ENCODE measurements at regions not wholly inside any gene's neighbourhood (a gene's known extent, or its start where the extent isn't known, plus 50 kb on each side); places are given as distances from the start of the nearest gene placed in this dataset.

DNA sequence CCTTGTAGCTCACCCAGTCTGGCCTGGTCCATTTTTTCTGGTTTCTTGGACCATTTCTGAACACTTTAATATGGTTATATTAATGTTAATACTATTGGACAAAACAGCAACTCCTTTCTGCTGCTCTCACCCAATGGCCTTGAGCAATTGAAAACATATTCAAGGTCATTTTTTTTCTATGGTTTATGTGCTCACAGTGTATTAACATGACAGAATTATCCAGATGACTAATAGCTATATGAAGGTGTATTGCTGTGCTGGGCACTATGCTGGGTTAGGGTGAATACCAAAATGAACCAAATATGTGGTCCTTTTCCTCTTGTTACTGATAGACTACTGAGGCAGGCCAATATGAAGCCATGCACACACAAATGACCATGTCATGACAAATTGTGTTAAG, 591.6 kb upstream of the PLXNA2 start:
- H3K4me1 ChIP-seq (ENCODE audit: control insufficient read depth, insufficient read depth, low read length), result peaks cover 11% of the 10 kb centered on the region
- H3K9me3 ChIP-seq (ENCODE audit: control insufficient read depth in 2 of 2, low read length in 2 of 2), result no peaks in the 10 kb centered on the region
- H3K27ac ChIP-seq (ENCODE audit: low read length), result no peak overlapping the region
- no peaks in the 10 kb centered on the region for H3K27me3 ChIP-seq (ENCODE audit: control insufficient read depth in 1 of 2, insufficient read depth in 2 of 2, low read length in 2 of 2)
- no peaks in the 10 kb centered on the region for H3K36me3 ChIP-seq (ENCODE audit: control insufficient read depth in 2 of 2, insufficient read depth in 2 of 2, low read length in 2 of 2)
- H3K9ac ChIP-seq (ENCODE audit: low read length in 2 of 2), result no peak overlapping the region
- no peak overlapping the region for H3K4me3 ChIP-seq (ENCODE audit: low read length in 2 of 2)

DNA sequence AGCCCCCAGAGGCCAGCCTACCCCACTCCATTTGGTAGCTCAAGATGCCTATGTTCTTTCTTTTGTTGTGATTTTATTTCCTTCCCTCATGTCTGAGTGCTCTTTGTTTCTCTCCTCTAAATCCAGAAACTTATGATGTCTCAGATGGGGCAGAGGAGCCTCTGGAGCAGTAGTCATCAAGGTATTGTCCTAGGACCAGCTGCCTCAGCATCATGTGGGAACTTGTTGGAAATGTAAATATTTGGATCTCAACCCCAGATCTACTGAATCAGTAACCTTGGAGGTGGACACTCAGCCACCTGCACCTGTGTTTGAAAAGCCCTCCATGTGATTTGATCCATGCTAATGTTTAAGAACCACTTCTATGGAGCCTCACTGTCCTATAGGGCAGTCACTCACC, 593.1 kb upstream of the PLXNA2 start:
- no peak overlapping the region for H3K27ac ChIP-seq (ENCODE audit: low read length)
- H3K36me3 ChIP-seq (ENCODE audit: control insufficient read depth in 2 of 2, insufficient read depth in 2 of 2, low read length in 2 of 2), result no peaks in the 10 kb centered on the region
- H3K9ac ChIP-seq (ENCODE audit: low read length in 2 of 2), result no peak overlapping the region
- peaks cover 11% of the 10 kb centered on the region for H3K4me1 ChIP-seq (ENCODE audit: control insufficient read depth, insufficient read depth, low read length)
- no peak overlapping the region for H3K4me3 ChIP-seq (ENCODE audit: low read length in 2 of 2)
- no peaks in the 10 kb centered on the region for H3K9me3 ChIP-seq (ENCODE audit: control insufficient read depth in 2 of 2, low read length in 2 of 2)
- no peaks in the 10 kb centered on the region for H3K27me3 ChIP-seq (ENCODE audit: control insufficient read depth in 1 of 2, insufficient read depth in 2 of 2, low read length in 2 of 2)

DNA sequence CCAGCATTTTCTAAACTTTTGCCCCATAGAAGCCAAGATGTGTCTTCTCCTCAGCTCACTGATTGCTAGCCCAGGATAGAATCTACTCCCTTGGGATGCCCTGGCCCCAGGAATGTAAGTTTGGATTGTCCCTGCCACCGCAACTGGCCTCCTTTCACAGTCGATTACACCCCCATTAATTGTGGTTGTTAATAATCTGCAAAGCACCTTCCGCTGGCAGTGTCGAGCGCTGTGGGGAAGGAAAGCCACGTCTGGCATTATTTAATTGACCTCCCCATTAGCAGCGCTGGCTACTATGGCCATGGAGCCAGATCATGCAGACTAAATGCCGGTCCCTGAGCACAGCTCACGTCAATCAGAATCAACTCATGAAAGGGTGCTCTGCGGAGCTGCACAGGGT, 597.3 kb upstream of the PLXNA2 start:
- Histone ChIP-seq H3K27me3 (ENCODE audit: control insufficient read depth in 1 of 2, insufficient read depth in 2 of 2, low read length in 2 of 2) (no peaks in the 10 kb centered on the region), H3K9ac (ENCODE audit: low read length in 2 of 2) (no peak overlapping the region)

DNA sequence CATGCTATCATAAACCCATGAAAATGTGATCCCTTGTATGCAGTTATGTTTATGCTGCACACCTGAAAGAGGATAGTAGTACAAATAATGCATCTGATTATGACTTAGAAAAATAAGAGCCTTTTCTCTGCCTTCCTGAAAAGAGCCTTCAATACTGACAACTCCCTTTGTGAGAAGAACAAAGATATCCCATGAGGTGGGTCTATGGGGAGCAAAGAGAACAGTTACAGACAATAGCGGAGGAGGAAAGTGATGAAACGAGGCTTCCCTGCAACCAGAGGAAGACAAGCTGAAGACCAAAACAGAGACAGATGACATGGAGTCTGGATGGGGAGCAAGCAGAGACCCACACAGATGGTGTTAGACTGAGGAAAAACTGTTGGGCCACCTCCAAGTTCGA, 598.3 kb upstream of the PLXNA2 start:
- Histone ChIP-seq H3K27ac (ENCODE audit: low read length) (no peak overlapping the region), H3K27me3 (ENCODE audit: control insufficient read depth in 1 of 2, insufficient read depth in 2 of 2, low read length in 2 of 2) (no peaks in the 10 kb centered on the region), H3K9ac (ENCODE audit: low read length in 2 of 2) (no peak overlapping the region), H3K4me1 (ENCODE audit: control insufficient read depth, insufficient read depth, low read length) (no peaks in the 10 kb centered on the region), H3K36me3 (ENCODE audit: control insufficient read depth in 2 of 2, insufficient read depth in 2 of 2, low read length in 2 of 2) (no peaks in the 10 kb centered on the region), H3K9me3 (ENCODE audit: control insufficient read depth in 2 of 2, low read length in 2 of 2) (no peaks in the 10 kb centered on the region), H3K4me3 (ENCODE audit: low read length in 2 of 2) (no peak overlapping the region)

More for the DNA sequence above, 597.3 kb upstream of the PLXNA2 start:
- Histone ChIP-seq H3K4me1 (ENCODE audit: control insufficient read depth, insufficient read depth, low read length) (no peaks in the 10 kb centered on the region), H3K9me3 (ENCODE audit: control insufficient read depth in 2 of 2, low read length in 2 of 2) (no peaks in the 10 kb centered on the region), H3K36me3 (ENCODE audit: control insufficient read depth in 2 of 2, insufficient read depth in 2 of 2, low read length in 2 of 2) (no peaks in the 10 kb centered on the region), H3K27ac (ENCODE audit: low read length) (no peak overlapping the region), H3K4me3 (ENCODE audit: low read length in 2 of 2) (no peak overlapping the region)

- Histone ChIP-seq H3K27me3 (ENCODE audit: control insufficient read depth in 1 of 2, insufficient read depth in 2 of 2, low read length in 2 of 2) (no peaks in the 10 kb centered on the region), H3K36me3 (ENCODE audit: control insufficient read depth in 2 of 2, insufficient read depth in 2 of 2, low read length in 2 of 2) (no peaks in the 10 kb centered on the region), H3K27ac (ENCODE audit: low read length) (no peak overlapping the region), H3K9ac (ENCODE audit: low read length in 2 of 2) (no peak overlapping the region), H3K4me3 (ENCODE audit: low read length in 2 of 2) (no peak overlapping the region), H3K4me1 (ENCODE audit: control insufficient read depth, insufficient read depth, low read length) (no peaks in the 10 kb centered on the region), H3K9me3 (ENCODE audit: control insufficient read depth in 2 of 2, low read length in 2 of 2) (no peaks in the 10 kb centered on the region)
Measured at GRCh38 chr1:208844158-208844557, 600.0 kb upstream of the PLXNA2 start.

DNA sequence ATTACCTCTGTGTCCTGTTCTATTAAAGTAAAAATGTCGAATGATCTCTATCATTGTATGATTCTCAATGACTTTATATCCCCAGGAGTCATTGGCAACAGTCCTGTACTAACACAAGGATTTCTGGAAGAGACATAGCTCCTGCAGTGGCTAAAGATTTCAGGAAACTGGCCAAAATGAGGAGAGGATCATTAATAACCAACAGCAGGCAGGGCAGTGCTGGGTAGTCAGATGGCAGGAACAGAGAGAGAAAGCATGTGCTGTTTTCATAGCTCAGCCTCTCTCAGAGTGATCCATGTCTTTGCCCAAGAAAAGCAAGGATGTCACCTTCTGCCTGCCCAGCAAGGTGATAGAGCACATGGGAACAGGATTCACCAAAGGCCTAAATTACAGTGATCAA, 604.7 kb upstream of the PLXNA2 start:
- H3K4me1 ChIP-seq (ENCODE audit: control insufficient read depth, insufficient read depth, low read length), result no peaks in the 10 kb centered on the region
- H3K27me3 ChIP-seq (ENCODE audit: control insufficient read depth in 1 of 2, insufficient read depth in 2 of 2, low read length in 2 of 2), result no peaks in the 10 kb centered on the region

GRCh38 chr1:208850442-208850841, 606.3 kb upstream of the PLXNA2 start:
- no peaks in the 10 kb centered on the region for H3K4me1 ChIP-seq (ENCODE audit: control insufficient read depth, insufficient read depth, low read length)
- H3K4me3 ChIP-seq (ENCODE audit: low read length in 2 of 2), result no peak overlapping the region
- no peaks in the 10 kb centered on the region for H3K9me3 ChIP-seq (ENCODE audit: control insufficient read depth in 2 of 2, low read length in 2 of 2)
- no peak overlapping the region for H3K9ac ChIP-seq (ENCODE audit: low read length in 2 of 2)
- no peaks in the 10 kb centered on the region for H3K36me3 ChIP-seq (ENCODE audit: control insufficient read depth in 2 of 2, insufficient read depth in 2 of 2, low read length in 2 of 2)
- H3K27ac ChIP-seq (ENCODE audit: low read length), result no peak overlapping the region
- H3K27me3 ChIP-seq (ENCODE audit: control insufficient read depth in 1 of 2, insufficient read depth in 2 of 2, low read length in 2 of 2), result no peaks in the 10 kb centered on the region

More for the DNA sequence above, 604.7 kb upstream of the PLXNA2 start:
- H3K9ac ChIP-seq (ENCODE audit: low read length in 2 of 2), result no peak overlapping the region
- no peak overlapping the region for H3K27ac ChIP-seq (ENCODE audit: low read length)
- H3K36me3 ChIP-seq (ENCODE audit: control insufficient read depth in 2 of 2, insufficient read depth in 2 of 2, low read length in 2 of 2), result no peaks in the 10 kb centered on the region
- no peak overlapping the region for H3K4me3 ChIP-seq (ENCODE audit: low read length in 2 of 2)
- H3K9me3 ChIP-seq (ENCODE audit: control insufficient read depth in 2 of 2, low read length in 2 of 2), result no peaks in the 10 kb centered on the region

DNA sequence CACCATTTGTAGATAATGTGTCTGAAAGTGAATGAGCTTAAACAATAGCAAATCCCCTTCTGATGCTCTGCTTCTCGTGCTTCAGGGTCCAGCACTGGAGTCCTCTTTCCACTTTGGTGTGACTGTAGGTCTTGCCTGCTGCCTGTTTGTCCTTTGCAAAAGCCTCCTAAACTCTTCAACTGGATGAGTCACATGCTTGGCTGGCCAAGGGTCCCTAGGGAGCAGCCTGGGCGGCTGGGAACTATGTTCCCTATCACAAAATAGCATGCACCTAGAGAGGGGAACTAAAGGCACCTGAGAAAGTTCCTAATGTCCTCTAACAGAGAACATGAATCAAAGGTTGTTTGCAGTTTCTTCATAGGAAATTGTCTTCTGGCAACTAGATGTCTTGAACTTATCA, 607.2 kb upstream of the PLXNA2 start:
- Histone ChIP-seq H3K27me3 (ENCODE audit: control insufficient read depth in 1 of 2, insufficient read depth in 2 of 2, low read length in 2 of 2) (no peaks in the 10 kb centered on the region), H3K4me1 (ENCODE audit: control insufficient read depth, insufficient read depth, low read length) (no peaks in the 10 kb centered on the region), H3K27ac (ENCODE audit: low read length) (no peak overlapping the region), H3K9me3 (ENCODE audit: control insufficient read depth in 2 of 2, low read length in 2 of 2) (no peaks in the 10 kb centered on the region), H3K36me3 (ENCODE audit: control insufficient read depth in 2 of 2, insufficient read depth in 2 of 2, low read length in 2 of 2) (no peaks in the 10 kb centered on the region), H3K4me3 (ENCODE audit: low read length in 2 of 2) (no peak overlapping the region), H3K9ac (ENCODE audit: low read length in 2 of 2) (no peak overlapping the region)

- no peak overlapping the region for H3K4me3 ChIP-seq (ENCODE audit: low read length in 2 of 2)
- no peak overlapping the region for H3K27ac ChIP-seq (ENCODE audit: low read length)
Measured at GRCh38 chr1:208852911-208853310, 608.7 kb upstream of the PLXNA2 start.

DNA sequence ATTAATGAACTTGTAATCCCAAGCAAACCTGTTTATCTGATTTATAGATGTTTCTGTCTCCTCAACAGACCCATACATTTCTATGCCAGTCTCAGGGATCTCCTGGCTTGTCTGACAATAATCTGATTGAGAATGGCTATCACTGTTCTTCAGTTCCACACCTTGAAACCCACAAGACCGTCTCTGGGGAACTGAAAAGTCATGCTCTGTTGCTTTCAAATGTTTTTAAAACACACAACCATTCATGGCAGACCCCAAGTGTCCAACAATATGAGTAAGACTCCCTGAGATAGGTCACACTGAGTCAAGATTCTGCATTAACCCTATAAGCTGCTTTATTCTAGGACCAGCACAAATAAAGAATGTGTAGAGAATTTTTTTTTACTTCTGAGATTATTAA, 611.2 kb upstream of the PLXNA2 start:
- Histone ChIP-seq H3K4me1 (ENCODE audit: control insufficient read depth, insufficient read depth, low read length) (no peaks in the 10 kb centered on the region), H3K4me3 (ENCODE audit: low read length in 2 of 2) (no peak overlapping the region), H3K9ac (ENCODE audit: low read length in 2 of 2) (no peak overlapping the region), H3K9me3 (ENCODE audit: control insufficient read depth in 2 of 2, low read length in 2 of 2) (no peaks in the 10 kb centered on the region), H3K27me3 (ENCODE audit: control insufficient read depth in 1 of 2, insufficient read depth in 2 of 2, low read length in 2 of 2) (no peaks in the 10 kb centered on the region), H3K36me3 (ENCODE audit: control insufficient read depth in 2 of 2, insufficient read depth in 2 of 2, low read length in 2 of 2) (no peaks in the 10 kb centered on the region), H3K27ac (ENCODE audit: low read length) (no peak overlapping the region)

More at GRCh38 chr1:208852911-208853310, 608.7 kb upstream of the PLXNA2 start:
- H3K9ac ChIP-seq (ENCODE audit: low read length in 2 of 2), result no peak overlapping the region
- H3K36me3 ChIP-seq (ENCODE audit: control insufficient read depth in 2 of 2, insufficient read depth in 2 of 2, low read length in 2 of 2), result no peaks in the 10 kb centered on the region
- no peaks in the 10 kb centered on the region for H3K4me1 ChIP-seq (ENCODE audit: control insufficient read depth, insufficient read depth, low read length)
- H3K27me3 ChIP-seq (ENCODE audit: control insufficient read depth in 1 of 2, insufficient read depth in 2 of 2, low read length in 2 of 2), result no peaks in the 10 kb centered on the region
- H3K9me3 ChIP-seq (ENCODE audit: control insufficient read depth in 2 of 2, low read length in 2 of 2), result no peaks in the 10 kb centered on the region

DNA sequence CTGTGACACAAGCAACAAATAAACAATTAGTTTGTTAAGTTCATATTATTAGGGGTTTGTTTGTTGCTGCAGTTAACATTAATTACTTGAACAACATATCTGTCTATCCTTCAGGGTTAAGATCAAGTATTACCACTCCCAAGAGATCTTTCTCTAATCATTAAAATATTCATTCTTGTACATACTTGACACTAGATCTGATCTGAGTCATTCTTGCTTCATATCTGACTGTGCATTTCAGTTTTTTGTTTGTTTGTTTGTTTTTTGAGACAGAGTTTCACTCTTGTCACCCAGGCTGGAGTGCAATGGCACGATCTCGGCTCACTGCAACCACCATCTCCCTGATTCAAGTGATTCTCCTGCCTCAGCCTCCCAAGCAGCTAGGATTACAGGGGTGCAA, 613.3 kb upstream of the PLXNA2 start:
- Histone ChIP-seq H3K4me3 (ENCODE audit: low read length in 2 of 2) (no peak overlapping the region), H3K36me3 (ENCODE audit: control insufficient read depth in 2 of 2, insufficient read depth in 2 of 2, low read length in 2 of 2) (no peaks in the 10 kb centered on the region), H3K4me1 (ENCODE audit: control insufficient read depth, insufficient read depth, low read length) (no peaks in the 10 kb centered on the region), H3K27me3 (ENCODE audit: control insufficient read depth in 1 of 2, insufficient read depth in 2 of 2, low read length in 2 of 2) (no peaks in the 10 kb centered on the region), H3K9ac (ENCODE audit: low read length in 2 of 2) (no peak overlapping the region), H3K9me3 (ENCODE audit: control insufficient read depth in 2 of 2, low read length in 2 of 2) (no peaks in the 10 kb centered on the region), H3K27ac (ENCODE audit: low read length) (no peak overlapping the region)

Data from stomach smooth muscle (tissue), 2 donors.